Right lobe of liver (tissue), 6 donors: ENCODE measurements at regions not wholly inside any gene's neighbourhood (a gene's known extent, or its start where the extent isn't known, plus 50 kb on each side); places are given as distances from the start of the nearest gene placed in this dataset.

Experiments
- ATAC-seq, 4 donors: fragments of 200-7000 bp; cut with Tn5 transposase; one replicate each; pipeline ENCODE4 v1.9.1; 2020; ENCODE audit warnings: mild to moderate bottlenecking in 4 of 4, moderate library complexity in 4 of 4
- DNase-seq, 3 donors: peaks; one replicate each; pipeline ENCODE4 v3.0.0-alpha.2; 2020
- H3K27ac ChIP-seq, 3 donors: fragments of 200-600 bp; one replicate each; pipeline ENCODE4 v1.8.0; 2022
- H3K27me3 ChIP-seq, 2 donors: fragments of 200-600 bp; one replicate each; pipeline ENCODE4 v1.8.0; 2022
- H3K36me3 ChIP-seq, 4 donors: fragments of 200-600 bp; sonication (generic) in 1 of 4; one replicate each; pipeline versions ENCODE4 v1.5.1 to v1.8.0; 2017 to 2022; ENCODE audit warnings: control low read depth in 1 of 4
- H3K4me1 ChIP-seq, 4 donors: fragments of 200-600 bp; sonication (generic) in 1 of 4; one replicate each; pipeline versions ENCODE4 v1.5.1 to v1.8.0; 2017 to 2022; ENCODE audit warnings: control low read depth in 1 of 4
- H3K4me3 ChIP-seq, 3 donors: fragments of 200-600 bp; one replicate each; pipeline ENCODE4 v1.8.0; 2022
- H3K9me3 ChIP-seq, 4 donors: fragments of 200-600 bp; sonication (generic) in 1 of 4; one replicate each; pipeline versions ENCODE4 v1.5.1 to v1.8.0; 2017 to 2022; ENCODE audit warnings: control low read depth in 1 of 4
- CTCF ChIP-seq, 4 donors: fragments of 200-600 bp in 3 of 4; fragments of 450-650 bp in 1 of 4; IDR thresholded peaks; one replicate each; pipeline versions ENCODE4 v1.5.1 to v1.8.0; 2016 to 2022; ENCODE audit warnings: antibody characterized with exemption in 4 of 4, mild to moderate bottlenecking in 2 of 4
- POLR2A ChIP-seq: fragments of 450-650 bp; IDR thresholded peaks from one replicate; pipeline ENCODE4 v1.6.1; 2017; ENCODE audit warnings: antibody characterized with exemption, mild to moderate bottlenecking
- WGBS: methylation state at CpG from one replicate; pipeline ENCODE4 v1.1.6; 2018; ENCODE audit warnings: low coverage, low lambda C conversion rate; ENCODE audit not compliant: insufficient coverage; ENCODE audit errors: missing lambda C conversion rate; 5-methylcytosine and 5-hydroxymethylcytosine counted together
- intact Hi-C, 2 donors: fragments of 100-400 bp; cut with DNase I; formaldehyde crosslinking; loops; one replicate each; pipeline versions ENCODE4 v1.11.2 to v1.14.1; 2022
- donor health status: DM: no; HTN: yes; CAD: no.
- donor health status: DM: no; HTN: no; CAD: no.
- donor health status: DM: no; HTN: no; CAD: no.
- donor health status: DM: no; HTN: yes; CAD: no.
- donor health status: DM: no; HTN: yes; CAD: no.

- no peak for DNase-seq
- intact Hi-C loops, result no loop called here
- Histone ChIP-seq H3K4me1 (no peaks in the 10 kb centered on the region), H3K27me3 (no peaks in the 10 kb centered on the region), H3K27ac (no peak overlapping the region), H3K4me3 (no peak overlapping the region), H3K9me3 (no peaks in the 10 kb centered on the region), H3K36me3 (no peaks in the 10 kb centered on the region)
- ATAC-seq, result no peak
- 57% methylated on average over 1 of the region's 5 CpGs for WGBS
- TF ChIP-seq CTCF (IDR thresholded peaks at IDR 0.05) (no peak), POLR2A (no peak)
These were observed 216.9 kb upstream of the ECI2 start for GRCh38 chr6:4352322-4352669.

DNA sequence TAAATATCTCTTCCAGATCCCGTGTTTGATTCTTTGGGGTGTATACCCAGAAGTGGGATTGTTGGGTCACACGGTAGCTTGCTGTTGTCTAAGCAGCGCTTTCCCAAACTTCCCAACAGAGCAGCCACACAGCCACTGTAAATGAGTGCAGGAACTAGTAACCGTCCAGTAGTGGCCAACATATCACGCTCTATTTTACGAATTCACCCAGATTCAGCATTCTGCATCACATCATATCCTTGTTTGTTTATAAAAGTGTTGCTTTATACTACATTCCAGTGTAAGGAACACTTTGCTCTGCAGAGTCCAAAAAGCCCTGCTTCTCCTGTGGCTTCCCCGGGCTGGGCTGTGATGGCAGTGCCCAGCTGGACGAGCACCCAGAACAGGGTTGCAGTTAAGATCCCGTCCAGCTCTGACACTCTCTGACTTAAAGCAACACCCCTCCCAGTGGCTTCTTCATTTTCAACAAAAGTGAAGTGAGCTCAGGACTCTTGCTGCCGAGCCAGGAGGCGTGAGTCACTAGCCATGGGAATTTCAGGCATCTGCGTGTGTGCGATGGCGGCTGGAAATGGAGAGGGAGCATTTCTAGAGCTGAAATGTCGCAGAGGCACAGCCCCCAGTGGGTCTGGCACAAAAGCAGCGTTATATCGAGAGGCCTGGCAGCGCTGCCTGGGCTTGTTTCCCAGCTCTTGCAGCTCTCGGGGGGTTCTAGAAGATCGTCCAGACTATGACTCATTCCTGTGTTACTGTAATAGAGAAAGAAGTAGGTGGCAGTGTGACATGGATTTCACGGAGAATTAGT lies 216.3 kb upstream of the ECI2 start:
- Histone ChIP-seq H3K27ac (no peak overlapping the region), H3K36me3 (no peaks in the 10 kb centered on the region), H3K27me3 (no peaks in the 10 kb centered on the region), H3K4me1 (no peaks in the 10 kb centered on the region), H3K4me3 (no peak overlapping the region), H3K9me3 (no peaks in the 10 kb centered on the region)
- no peak for TF ChIP-seq POLR2A
- TF ChIP-seq CTCF (IDR thresholded peaks at IDR 0.05), result no peak
- WGBS, result 51% methylated on average over 14 of the region's 21 CpGs
- DNase-seq (no peak), ATAC-seq (peak in 2 of 4 donors; percentile 22 to 31)
- intact Hi-C loops, result no loop called here

- Histone ChIP-seq H3K9me3 (no peaks in the 10 kb centered on the region), H3K27me3 (no peaks in the 10 kb centered on the region), H3K4me3 (no peak overlapping the region), H3K4me1 (no peaks in the 10 kb centered on the region), H3K36me3 (no peaks in the 10 kb centered on the region), H3K27ac (no peak overlapping the region)
- WGBS, result 40% methylated on average over 8 of the region's 9 CpGs
- intact Hi-C loops, result no loop called here
- DNase-seq, result no peak
- peak; percentile 30 to 70 (median 48) for ATAC-seq
- TF ChIP-seq CTCF (IDR thresholded peaks at IDR 0.05), result no peak
- TF ChIP-seq POLR2A, result no peak
These were observed 215.5 kb upstream of the ECI2 start for GRCh38 chr6:4350567-4351519.

DNA sequence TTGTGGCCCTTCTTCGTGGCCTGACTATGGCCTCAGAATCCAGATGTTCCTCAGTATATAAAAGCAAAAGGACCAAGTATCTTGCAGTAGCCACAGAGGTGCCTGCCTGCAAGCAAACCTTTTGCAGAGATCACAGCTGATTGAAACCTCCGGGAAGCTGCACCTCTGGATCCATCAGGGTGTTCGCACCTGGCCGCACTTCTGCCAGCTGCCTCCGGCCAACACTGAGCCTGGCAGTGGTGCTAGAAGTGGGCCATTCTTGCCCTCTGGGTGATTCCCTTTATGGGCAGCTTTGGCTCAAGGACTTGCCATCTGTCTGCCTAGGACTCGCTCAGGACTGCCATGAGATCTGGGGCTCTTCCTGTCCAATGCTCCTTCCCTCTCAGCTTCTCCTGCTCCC lies 214.6 kb upstream of the ECI2 start:
- Histone ChIP-seq H3K4me3 (no peak overlapping the region), H3K27ac (no peak overlapping the region), H3K27me3 (no peaks in the 10 kb centered on the region), H3K9me3 (no peaks in the 10 kb centered on the region), H3K4me1 (no peaks in the 10 kb centered on the region), H3K36me3 (no peaks in the 10 kb centered on the region)
- ATAC-seq (no peak), DNase-seq (no peak)
- intact Hi-C loops, result no loop called here
- TF ChIP-seq POLR2A, result no peak
- TF ChIP-seq CTCF (IDR thresholded peaks at IDR 0.05), result no peak
- WGBS, result 63% methylated on average over 2 of the region's 6 CpGs
